GM21447 (cell line): ENCODE measurements at regions not wholly inside any gene's neighbourhood (a gene's known extent, or its start where the extent isn't known, plus 50 kb on each side); places are given as distances from the start of the nearest gene placed in this dataset.

Source experiments
- ATAC-seq: cut with Tn5 transposase; IDR thresholded peaks from one replicate; pipeline ENCODE4 v1.9.1; 2021; ENCODE audit not compliant: unreplicated experiment

GRCh38 chrY:14139521-14139920, 83.5 kb downstream of the VCY1B start:
- ATAC-seq, result no peak

GRCh38 chrY:14145614-14146013, 89.6 kb downstream of the VCY1B start:
- no peak for ATAC-seq

GRCh38 chrY:14182776-14183175, 126.7 kb downstream of the VCY1B start:
- ATAC-seq, result no peak

GRCh38 chrY:14222014-14222413, 166.0 kb downstream of the VCY1B start:
- ATAC-seq, result no peak

GRCh38 chrY:14231703-14232102, 175.7 kb downstream of the VCY1B start:
- ATAC-seq, result no peak

- peak; percentile 76 for ATAC-seq
Measured at GRCh38 chrY:14235070-14235469, 179.0 kb downstream of the VCY1B start.

- ATAC-seq, result no peak
Measured at GRCh38 chrY:14238277-14238676, 182.2 kb downstream of the VCY1B start.

GRCh38 chrY:14246948-14247347, 190.9 kb downstream of the VCY1B start:
- no peak for ATAC-seq

GRCh38 chrY:14248878-14249576, 193.0 kb downstream of the VCY1B start:
- ATAC-seq, result peak; percentile 53

GRCh38 chrY:14255965-14256816, 200.2 kb downstream of the VCY1B start:
- ATAC-seq, result peak; percentile 60

- no peak for ATAC-seq
Measured at GRCh38 chrY:14256817-14257168, 200.8 kb downstream of the VCY1B start.

GRCh38 chrY:14277029-14277428, 221.0 kb downstream of the VCY1B start:
- no peak for ATAC-seq

- ATAC-seq, result no peak
Measured at GRCh38 chrY:14290656-14291375, 233.5 kb upstream of the NLGN4Y start.

GRCh38 chrY:14292382-14292781, 231.9 kb upstream of the NLGN4Y start:
- no peak for ATAC-seq

- ATAC-seq, result peak; percentile 61
Measured at GRCh38 chrY:14300775-14301174, 223.6 kb upstream of the NLGN4Y start.

- no peak for ATAC-seq
Measured at GRCh38 chrY:14301552-14301951, 222.8 kb upstream of the NLGN4Y start.

GRCh38 chrY:14328677-14329345, 195.5 kb upstream of the NLGN4Y start:
- peak; percentile 98 for ATAC-seq

GRCh38 chrY:14330362-14330761, 194.0 kb upstream of the NLGN4Y start:
- ATAC-seq, result no peak

- no peak for ATAC-seq
Measured at GRCh38 chrY:14339524-14339923, 184.8 kb upstream of the NLGN4Y start.

GRCh38 chrY:14340459-14341143, 183.7 kb upstream of the NLGN4Y start:
- peak; percentile 69 for ATAC-seq
